ENCODE measurements at regions not wholly inside any gene's neighbourhood (a gene's known extent, or its start where the extent isn't known, plus 50 kb on each side); places are given as distances from the start of the nearest gene placed in this dataset.

- H3K4me1 Mint-ChIP-seq (ENCODE audit: unreplicated experiment), result no peaks in the 10 kb centered on the region
- DNase-seq (ENCODE audit: low spot score), result peak; percentile 5
- H3K27ac Mint-ChIP-seq (ENCODE audit: unreplicated experiment), result no peak overlapping the region
- no peaks in the 10 kb centered on the region for H3K27me3 Mint-ChIP-seq (ENCODE audit: unreplicated experiment)
- no peak for TF ChIP-seq CTCF (IDR thresholded peaks at IDR 0.05; ENCODE audit: unreplicated experiment)
- no peaks in the 10 kb centered on the region for H3K9me3 Mint-ChIP-seq (ENCODE audit: unreplicated experiment)
- no peaks in the 10 kb centered on the region for H3K36me3 Mint-ChIP-seq (ENCODE audit: low read depth, unreplicated experiment)
- H3K4me3 Mint-ChIP-seq (ENCODE audit: unreplicated experiment), result no peak overlapping the region
Measured at GRCh38 chr5:103894882-103895281, 332.3 kb upstream of the NUDT12 start.

- TF ChIP-seq CTCF (IDR thresholded peaks at IDR 0.05; ENCODE audit: unreplicated experiment), result no peak
- Mint-ChIP-seq H3K27ac (ENCODE audit: unreplicated experiment) (no peak overlapping the region), H3K9me3 (ENCODE audit: unreplicated experiment) (no peaks in the 10 kb centered on the region), H3K27me3 (ENCODE audit: unreplicated experiment) (no peaks in the 10 kb centered on the region), H3K36me3 (ENCODE audit: low read depth, unreplicated experiment) (no peaks in the 10 kb centered on the region), H3K4me1 (ENCODE audit: unreplicated experiment) (no peaks in the 10 kb centered on the region), H3K4me3 (ENCODE audit: unreplicated experiment) (no peak overlapping the region)
- DNase-seq (ENCODE audit: low spot score), result no peak
Measured at GRCh38 chr5:103891151-103891550, 328.6 kb upstream of the NUDT12 start.

- H3K36me3 Mint-ChIP-seq (ENCODE audit: low read depth, unreplicated experiment), result no peaks in the 10 kb centered on the region
- H3K9me3 Mint-ChIP-seq (ENCODE audit: unreplicated experiment), result no peaks in the 10 kb centered on the region
Measured at GRCh38 chr5:103890313-103890712, 327.7 kb upstream of the NUDT12 start.

GRCh38 chr5:103889500-103890209, 327.1 kb upstream of the NUDT12 start:
- no peaks in the 10 kb centered on the region for H3K36me3 Mint-ChIP-seq (ENCODE audit: low read depth, unreplicated experiment)

More at GRCh38 chr5:103890313-103890712, 327.7 kb upstream of the NUDT12 start:
- Mint-ChIP-seq H3K27me3 (ENCODE audit: unreplicated experiment) (no peaks in the 10 kb centered on the region), H3K4me3 (ENCODE audit: unreplicated experiment) (no peak overlapping the region), H3K4me1 (ENCODE audit: unreplicated experiment) (no peaks in the 10 kb centered on the region), H3K27ac (ENCODE audit: unreplicated experiment) (no peak overlapping the region)
- no peak for TF ChIP-seq CTCF (IDR thresholded peaks at IDR 0.05; ENCODE audit: unreplicated experiment)
- no peak for DNase-seq (ENCODE audit: low spot score)

More at GRCh38 chr5:103889500-103890209, 327.1 kb upstream of the NUDT12 start:
- Mint-ChIP-seq H3K27me3 (ENCODE audit: unreplicated experiment) (no peaks in the 10 kb centered on the region), H3K4me3 (ENCODE audit: unreplicated experiment) (no peak overlapping the region), H3K4me1 (ENCODE audit: unreplicated experiment) (no peaks in the 10 kb centered on the region), H3K27ac (ENCODE audit: unreplicated experiment) (no peak overlapping the region), H3K9me3 (ENCODE audit: unreplicated experiment) (no peaks in the 10 kb centered on the region)
- no peak for TF ChIP-seq CTCF (IDR thresholded peaks at IDR 0.05; ENCODE audit: unreplicated experiment)
- no peak for DNase-seq (ENCODE audit: low spot score)

Data from endothelial cell (in vitro differentiated cells).